ENCODE measurements at regions not wholly inside any gene's neighbourhood (a gene's known extent, or its start where the extent isn't known, plus 50 kb on each side); places are given as distances from the start of the nearest gene placed in this dataset.

GRCh38 chr19:27773318-27774094 lies 1439.4 kb downstream of the UQCRFS1 start:
- peaks cover 77% of the 10 kb centered on the region for H3K9me3 Mint-ChIP-seq (ENCODE audit: low read depth)
- intact Hi-C loops (cut with DNase I, micrococcal nuclease) = no loop called here

GRCh38 chr19:27772059-27772458 lies 1440.9 kb downstream of the UQCRFS1 start:
- ATAC-seq (no peak), DNase-seq (no peak)
- Mint-ChIP-seq H3K4me1 (no peaks in the 10 kb centered on the region), H3K27ac (no peak overlapping the region), H3K9me3 (ENCODE audit: low read depth) (peaks cover 80% of the 10 kb centered on the region), H3K4me3 (no peak overlapping the region), H3K36me3 (ENCODE audit: low read depth) (peaks cover 38% of the 10 kb centered on the region), H3K27me3 (no peaks in the 10 kb centered on the region)
- ChIA-PET CTCF (no interaction called here), POLR2A (no interaction called here)
- intact Hi-C loops (cut with DNase I, micrococcal nuclease) = no loop called here

More at GRCh38 chr19:27773318-27774094, 1439.4 kb downstream of the UQCRFS1 start:
- Mint-ChIP-seq H3K36me3 (ENCODE audit: low read depth) (peaks cover 48% of the 10 kb centered on the region), H3K4me3 (no peak overlapping the region), H3K27ac (no peak overlapping the region), H3K4me1 (no peaks in the 10 kb centered on the region), H3K27me3 (no peaks in the 10 kb centered on the region)
- ATAC-seq (no peak), DNase-seq (no peak)
- ChIA-PET POLR2A (no interaction called here), CTCF (no interaction called here)

- H3K36me3 Mint-ChIP-seq (ENCODE audit: low read depth) = peaks cover 21% of the 10 kb centered on the region
- DNase-seq = no peak
- no peak overlapping the region for H3K27ac Mint-ChIP-seq
- intact Hi-C loops (cut with DNase I, micrococcal nuclease) = no loop called here
- no peak for ATAC-seq
- H3K9me3 Mint-ChIP-seq (ENCODE audit: low read depth) = peaks cover 79% of the 10 kb centered on the region
- no peaks in the 10 kb centered on the region for H3K4me1 Mint-ChIP-seq
- no peaks in the 10 kb centered on the region for H3K27me3 Mint-ChIP-seq
- POLR2A ChIA-PET = no interaction called here
- CTCF ChIA-PET = no interaction called here
- H3K4me3 Mint-ChIP-seq = no peak overlapping the region
Observed at GRCh38 chr19:27770095-27770494, 1442.9 kb downstream of the UQCRFS1 start.

GRCh38 chr19:27767234-27767633 lies 1445.7 kb downstream of the UQCRFS1 start:
- ATAC-seq (no peak), DNase-seq (no peak)
- POLR2A ChIA-PET = no interaction called here
- Mint-ChIP-seq H3K4me1 (no peaks in the 10 kb centered on the region), H3K27ac (no peak overlapping the region), H3K4me3 (no peak overlapping the region), H3K36me3 (ENCODE audit: low read depth) (peaks cover 7% of the 10 kb centered on the region), H3K27me3 (no peaks in the 10 kb centered on the region), H3K9me3 (ENCODE audit: low read depth) (peaks cover 76% of the 10 kb centered on the region)
- intact Hi-C loops (cut with DNase I, micrococcal nuclease) = no loop called here
- CTCF ChIA-PET = no interaction called here

GRCh38 chr19:27765912-27766725 lies 1446.8 kb downstream of the UQCRFS1 start:
- H3K27me3 Mint-ChIP-seq = no peaks in the 10 kb centered on the region
- H3K36me3 Mint-ChIP-seq (ENCODE audit: low read depth) = peaks cover 8% of the 10 kb centered on the region
- H3K9me3 Mint-ChIP-seq (ENCODE audit: low read depth) = peaks cover 77% of the 10 kb centered on the region
- ChIA-PET POLR2A (no interaction called here), CTCF (interaction anchor here (0.6 kb wide), 1 partner anchor 93 kb away, joined by 3 read pairs; no protein-coding TSS in a partner anchor)
- H3K27ac Mint-ChIP-seq = no peak overlapping the region
- ATAC-seq (no peak), DNase-seq (no peak)
- intact Hi-C loops (cut with DNase I, micrococcal nuclease) = no loop called here
- H3K4me1 Mint-ChIP-seq = no peaks in the 10 kb centered on the region
- H3K4me3 Mint-ChIP-seq = no peak overlapping the region

GRCh38 chr19:27765397-27765796 lies 1447.6 kb downstream of the UQCRFS1 start:
- no peak for ATAC-seq
- Mint-ChIP-seq H3K9me3 (ENCODE audit: low read depth) (peaks cover 77% of the 10 kb centered on the region), H3K36me3 (ENCODE audit: low read depth) (peaks cover 8% of the 10 kb centered on the region), H3K27ac (no peak overlapping the region), H3K27me3 (no peaks in the 10 kb centered on the region), H3K4me1 (no peaks in the 10 kb centered on the region), H3K4me3 (no peak overlapping the region)
- CTCF ChIA-PET = no interaction called here
- no peak for DNase-seq
- intact Hi-C loops (cut with DNase I, micrococcal nuclease) = no loop called here
- POLR2A ChIA-PET = no interaction called here

GRCh38 chr19:27764186-27764804 lies 1448.7 kb downstream of the UQCRFS1 start:
- intact Hi-C loops (cut with DNase I, micrococcal nuclease) = no loop called here
- Mint-ChIP-seq H3K4me3 (no peak overlapping the region), H3K4me1 (no peaks in the 10 kb centered on the region)

GRCh38 chr19:27762933-27763332 lies 1450.0 kb downstream of the UQCRFS1 start:
- no peaks in the 10 kb centered on the region for H3K27me3 Mint-ChIP-seq
- H3K36me3 Mint-ChIP-seq (ENCODE audit: low read depth) = peaks cover 11% of the 10 kb centered on the region
- peaks cover 69% of the 10 kb centered on the region for H3K9me3 Mint-ChIP-seq (ENCODE audit: low read depth)
- ChIA-PET POLR2A (no interaction called here), CTCF (no interaction called here)
- no peaks in the 10 kb centered on the region for H3K4me1 Mint-ChIP-seq
- no peak overlapping the region for H3K4me3 Mint-ChIP-seq
- intact Hi-C loops (cut with DNase I, micrococcal nuclease) = no loop called here
- no peak for ATAC-seq
- no peak overlapping the region for H3K27ac Mint-ChIP-seq
- no peak for DNase-seq

More at GRCh38 chr19:27764186-27764804, 1448.7 kb downstream of the UQCRFS1 start:
- POLR2A ChIA-PET = no interaction called here
- H3K36me3 Mint-ChIP-seq (ENCODE audit: low read depth) = peaks cover 9% of the 10 kb centered on the region
- H3K27ac Mint-ChIP-seq = no peak overlapping the region
- H3K27me3 Mint-ChIP-seq = no peaks in the 10 kb centered on the region
- ATAC-seq (no peak), DNase-seq (no peak)
- peaks cover 70% of the 10 kb centered on the region for H3K9me3 Mint-ChIP-seq (ENCODE audit: low read depth)
- CTCF ChIA-PET = no interaction called here

GRCh38 chr19:27759896-27760295 lies 1453.1 kb downstream of the UQCRFS1 start:
- peaks cover 54% of the 10 kb centered on the region for H3K9me3 Mint-ChIP-seq (ENCODE audit: low read depth)
- intact Hi-C loops (cut with DNase I, micrococcal nuclease) = no loop called here

GRCh38 chr19:27758626-27759505 lies 1454.1 kb downstream of the UQCRFS1 start:
- H3K27ac Mint-ChIP-seq = no peak overlapping the region
- H3K36me3 Mint-ChIP-seq (ENCODE audit: low read depth) = peaks cover 11% of the 10 kb centered on the region
- H3K4me1 Mint-ChIP-seq = no peaks in the 10 kb centered on the region
- no peaks in the 10 kb centered on the region for H3K27me3 Mint-ChIP-seq
- no peak overlapping the region for H3K4me3 Mint-ChIP-seq
- ATAC-seq = no peak
- no peak for DNase-seq
- ChIA-PET CTCF (no interaction called here), POLR2A (no interaction called here)
- intact Hi-C loops (cut with DNase I, micrococcal nuclease) = no loop called here
- H3K9me3 Mint-ChIP-seq (ENCODE audit: low read depth) = peaks cover 45% of the 10 kb centered on the region

More at GRCh38 chr19:27759896-27760295, 1453.1 kb downstream of the UQCRFS1 start:
- H3K4me1 Mint-ChIP-seq = no peaks in the 10 kb centered on the region
- ChIA-PET POLR2A (no interaction called here), CTCF (no interaction called here)
- peaks cover 11% of the 10 kb centered on the region for H3K36me3 Mint-ChIP-seq (ENCODE audit: low read depth)
- no peak overlapping the region for H3K27ac Mint-ChIP-seq
- H3K4me3 Mint-ChIP-seq = no peak overlapping the region
- no peak for ATAC-seq
- no peak for DNase-seq
- no peaks in the 10 kb centered on the region for H3K27me3 Mint-ChIP-seq

GRCh38 chr19:27754700-27755099 lies 1458.3 kb downstream of the UQCRFS1 start:
- intact Hi-C loops (cut with DNase I, micrococcal nuclease) = no loop called here
- POLR2A ChIA-PET = no interaction called here
- Mint-ChIP-seq H3K4me1 (no peaks in the 10 kb centered on the region), H3K36me3 (ENCODE audit: low read depth) (peaks cover 3% of the 10 kb centered on the region), H3K27ac (no peak overlapping the region), H3K9me3 (ENCODE audit: low read depth) (peaks cover 18% of the 10 kb centered on the region), H3K27me3 (no peaks in the 10 kb centered on the region), H3K4me3 (no peak overlapping the region)
- CTCF ChIA-PET = no interaction called here
- no peak for ATAC-seq
- DNase-seq = no peak
